GM21423 (cell line): ENCODE measurements at regions not wholly inside any gene's neighbourhood (a gene's known extent, or its start where the extent isn't known, plus 50 kb on each side); places are given as distances from the start of the nearest gene placed in this dataset.

Experiments used
- ATAC-seq: cut with Tn5 transposase; IDR thresholded peaks from one replicate; pipeline ENCODE4 v1.9.1; 2021; ENCODE audit warnings: mild to moderate bottlenecking, moderate library complexity; ENCODE audit not compliant: unreplicated experiment

DNA sequence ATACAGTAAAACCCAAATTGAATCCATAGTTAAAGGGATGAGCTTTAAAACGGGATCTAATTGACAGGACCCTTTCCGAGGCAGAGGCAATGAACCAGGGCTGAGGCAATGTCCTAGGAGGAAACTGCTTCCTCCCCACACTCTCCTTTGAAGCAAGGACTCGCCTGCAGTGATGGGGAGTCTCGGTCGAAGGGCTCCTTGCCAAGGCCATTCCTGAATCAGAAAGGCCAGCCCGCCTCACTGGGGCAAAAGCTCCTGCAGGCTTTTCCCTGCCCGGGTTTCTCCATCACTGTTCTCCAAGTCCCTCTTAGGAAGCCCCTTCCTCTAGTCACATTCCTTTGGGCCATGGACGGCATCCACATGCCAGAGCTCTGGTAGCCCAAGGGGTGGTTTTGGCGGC, 132.0 kb downstream of the RBFOX3 start:
- no peak for ATAC-seq

DNA sequence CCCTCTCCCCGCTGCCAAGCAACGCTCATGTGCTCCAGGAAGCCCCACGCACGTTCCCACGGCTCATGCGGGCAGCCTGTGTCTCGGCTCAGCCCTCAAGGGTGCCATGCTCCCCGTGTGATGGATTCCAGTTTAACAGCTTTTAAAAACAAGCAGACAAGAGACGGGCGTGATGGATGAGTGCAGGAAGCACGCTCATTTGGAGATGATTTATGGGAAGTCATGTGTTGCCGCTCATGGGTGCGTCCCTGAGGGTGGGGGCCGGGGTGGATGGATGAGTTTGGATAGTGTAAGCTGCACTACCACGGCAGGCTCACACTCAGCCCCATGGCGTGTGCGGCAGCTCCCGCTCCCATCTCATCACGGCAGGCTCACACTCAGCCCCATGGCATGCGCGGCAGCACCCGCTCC, 132.8 kb downstream of the RBFOX3 start:
- ATAC-seq: no peak

DNA sequence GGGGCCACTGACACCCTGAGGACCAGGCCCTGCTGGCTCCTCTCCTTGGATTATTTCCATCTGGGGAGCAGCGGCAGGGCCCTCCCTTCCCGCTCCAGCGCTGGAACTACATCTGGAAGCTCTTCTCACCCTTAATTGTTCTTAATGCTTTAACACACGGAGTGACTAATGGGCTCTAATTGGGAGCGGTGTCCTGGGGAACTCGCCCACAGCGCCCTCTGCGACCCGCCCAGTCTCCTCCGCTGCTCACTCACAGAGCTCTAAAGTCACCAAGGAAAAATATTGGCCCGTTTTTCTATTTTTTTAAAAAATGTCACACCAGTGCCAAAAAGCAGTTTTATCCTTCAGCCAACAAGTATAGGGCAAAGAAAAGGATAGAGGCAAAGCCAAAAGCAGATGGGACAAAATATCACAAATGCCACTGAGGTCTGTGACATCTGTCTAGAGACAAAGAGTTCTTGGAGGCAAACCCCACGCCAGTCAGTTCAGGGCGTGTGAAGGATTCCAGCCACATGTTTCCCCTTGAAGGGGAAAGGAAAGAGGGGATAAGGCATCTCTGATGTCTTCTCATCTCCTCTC, 134.7 kb downstream of the RBFOX3 start:
- no peak for ATAC-seq

DNA sequence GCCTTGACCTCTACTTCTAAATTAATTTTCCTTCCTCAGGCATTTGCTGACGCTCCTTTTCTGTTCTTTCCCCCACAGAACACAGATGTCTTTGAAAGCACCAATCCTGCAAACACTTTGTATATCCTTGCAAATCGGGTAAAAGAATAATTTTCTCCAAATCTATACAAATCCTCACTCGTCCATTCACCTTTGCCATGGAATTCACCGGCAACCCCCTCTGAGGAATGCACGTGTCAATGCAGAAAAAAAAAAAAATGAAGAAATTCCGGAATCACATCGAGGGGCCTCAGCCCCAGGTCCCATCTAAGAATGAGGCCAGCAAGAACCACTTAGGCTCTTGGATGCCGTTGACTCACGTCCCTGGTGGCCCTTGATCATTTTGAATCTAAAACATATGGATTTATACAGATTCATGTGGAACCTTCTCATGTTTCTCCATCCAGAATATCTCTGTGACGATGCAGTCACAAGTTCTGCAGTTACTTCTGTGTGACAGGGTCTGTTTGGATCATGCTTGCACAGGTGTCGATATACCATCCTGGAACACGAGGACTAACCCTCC, 136.9 kb downstream of the RBFOX3 start:
- no peak for ATAC-seq

DNA sequence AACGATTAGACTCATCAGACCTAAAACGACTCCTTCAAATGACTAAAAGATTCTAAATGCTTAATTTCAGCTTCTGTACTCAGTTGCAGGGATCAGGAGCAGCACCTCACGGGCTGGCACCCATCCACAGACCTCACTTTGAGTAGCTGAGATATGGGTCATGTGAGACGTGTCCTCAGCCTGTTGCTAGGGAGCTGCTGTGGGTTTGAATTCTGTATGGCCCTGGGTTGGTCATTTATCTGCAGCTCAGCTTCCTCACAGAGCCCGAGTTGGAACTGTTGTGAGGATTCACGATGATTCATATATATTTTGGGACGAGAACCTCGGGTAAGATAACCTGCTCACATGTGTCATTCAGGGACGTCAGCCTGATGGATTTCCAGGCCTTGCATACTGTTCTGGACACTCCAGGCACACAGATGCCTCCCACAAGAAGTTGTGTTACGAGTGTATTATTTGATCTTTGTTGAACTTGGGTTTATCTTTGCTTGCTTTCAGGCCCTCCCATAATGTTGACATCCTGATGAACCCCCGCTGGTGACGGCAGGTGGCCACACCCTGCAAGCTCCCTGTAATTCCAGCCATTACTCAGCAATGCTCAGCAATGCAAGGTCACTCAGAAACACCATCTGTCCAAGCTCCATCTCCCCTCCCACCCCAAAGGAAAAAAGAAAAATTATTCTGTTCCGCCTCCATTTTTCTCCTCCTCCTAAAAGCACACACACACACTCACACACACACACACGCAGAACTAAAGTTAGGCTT, 137.6 kb downstream of the RBFOX3 start:
- no peak for ATAC-seq

DNA sequence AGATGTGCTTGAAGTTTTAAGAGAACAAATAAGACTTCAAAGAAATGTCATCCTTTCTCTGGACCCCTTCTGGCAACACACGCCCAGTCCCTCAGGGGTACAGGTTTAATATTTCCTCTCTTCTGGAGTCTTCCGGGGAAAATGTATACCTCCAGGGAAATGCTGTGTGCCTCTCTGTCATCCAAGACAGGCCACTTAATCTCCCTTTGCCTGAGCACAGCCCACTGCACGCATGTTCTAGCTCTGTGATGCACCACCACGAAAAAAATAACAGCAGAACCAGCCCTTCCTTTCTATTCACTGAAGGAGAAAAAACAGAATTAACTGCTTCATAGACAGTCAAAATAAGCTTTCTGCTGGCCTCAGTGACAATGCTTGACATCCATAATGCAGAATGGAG, 140.1 kb downstream of the RBFOX3 start:
- ATAC-seq: no peak

DNA sequence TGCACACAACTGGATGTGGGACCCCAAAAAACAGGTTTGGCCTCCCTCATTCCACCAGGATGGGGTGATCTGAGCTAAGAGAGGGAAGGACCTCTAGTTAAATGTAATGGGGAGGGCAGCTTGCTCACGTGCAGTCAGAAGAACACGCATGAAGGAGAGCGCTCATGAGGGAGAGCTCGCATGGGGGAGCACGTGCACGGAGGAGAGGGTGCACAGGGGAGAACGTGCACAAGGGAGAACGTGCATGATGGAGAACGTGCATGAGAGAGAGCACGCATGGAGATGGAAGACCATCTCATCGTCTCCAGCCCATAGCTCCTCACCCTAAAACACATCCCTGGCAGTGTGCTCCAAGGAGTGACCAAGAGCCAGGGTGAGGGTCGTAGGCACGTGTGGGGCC, 141.2 kb downstream of the RBFOX3 start:
- no peak for ATAC-seq

DNA sequence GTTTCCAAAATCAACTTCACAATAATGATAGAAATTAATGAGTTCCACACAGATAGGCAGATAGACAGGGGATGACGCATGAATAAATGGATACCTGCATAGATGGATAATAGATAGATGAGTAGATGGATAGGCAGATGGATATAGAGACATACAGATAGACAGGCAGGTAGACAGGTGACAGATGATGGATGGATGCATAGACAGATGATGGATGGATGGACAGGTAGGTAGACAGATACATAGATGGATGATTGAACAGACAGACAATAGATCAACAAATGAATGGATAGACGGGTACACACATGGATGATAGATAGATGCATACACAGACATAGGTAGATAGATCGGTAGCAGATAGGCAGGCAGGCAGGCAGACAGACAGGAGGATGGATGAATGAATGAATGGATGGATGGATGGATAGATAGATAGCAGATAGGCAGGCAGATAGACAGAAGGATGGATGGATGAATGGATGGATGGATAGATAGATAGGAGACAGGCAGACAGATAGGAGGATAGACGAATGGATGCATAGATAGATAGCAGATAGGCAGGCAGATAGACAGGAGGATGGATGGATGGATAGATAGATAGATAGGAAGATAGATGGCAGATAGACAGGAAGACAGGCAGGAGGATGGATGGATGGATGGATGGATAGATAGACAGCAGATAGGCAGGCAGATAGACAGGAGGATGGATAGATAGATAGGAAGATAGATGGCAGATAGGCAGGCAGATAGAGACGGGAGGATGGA, 142.5 kb downstream of the RBFOX3 start:
- ATAC-seq: no peak

DNA sequence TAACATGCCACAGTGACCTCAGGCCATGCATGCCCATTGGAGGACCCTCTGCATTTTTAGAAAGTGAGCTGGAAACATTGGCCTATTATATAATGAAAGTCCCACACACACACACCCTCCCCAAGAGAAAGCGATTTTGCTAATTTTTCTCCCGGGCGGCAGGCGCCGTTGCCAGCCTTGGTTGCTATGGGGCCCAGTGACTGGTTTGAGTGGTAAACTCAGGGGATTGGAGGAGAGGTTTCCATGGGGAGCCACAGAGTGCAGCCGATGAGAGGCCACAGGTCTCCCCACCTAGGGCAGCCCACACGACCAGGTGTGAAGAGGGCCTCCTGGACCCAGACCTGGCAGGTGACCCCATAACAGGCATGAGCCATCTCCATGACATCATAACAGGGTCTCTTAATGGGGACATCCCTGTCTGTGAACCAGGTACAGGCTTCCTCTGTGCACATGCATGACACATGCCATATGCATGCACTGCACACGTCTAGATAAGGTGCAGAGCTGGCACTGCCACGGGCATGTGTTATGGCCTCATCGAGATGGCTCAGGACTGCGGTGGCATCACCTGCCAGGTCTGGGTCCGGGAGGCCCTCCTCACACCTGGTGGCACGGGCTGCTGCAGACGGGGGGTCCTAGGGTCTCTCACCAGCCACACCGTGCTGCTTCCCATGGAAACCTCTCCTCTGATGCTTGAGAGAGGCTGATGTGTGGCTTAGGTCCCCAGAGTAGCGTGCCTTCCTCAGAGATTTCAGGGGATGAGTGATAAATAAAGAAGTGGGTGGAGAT, 144.1 kb downstream of the RBFOX3 start:
- ATAC-seq: no peak

DNA sequence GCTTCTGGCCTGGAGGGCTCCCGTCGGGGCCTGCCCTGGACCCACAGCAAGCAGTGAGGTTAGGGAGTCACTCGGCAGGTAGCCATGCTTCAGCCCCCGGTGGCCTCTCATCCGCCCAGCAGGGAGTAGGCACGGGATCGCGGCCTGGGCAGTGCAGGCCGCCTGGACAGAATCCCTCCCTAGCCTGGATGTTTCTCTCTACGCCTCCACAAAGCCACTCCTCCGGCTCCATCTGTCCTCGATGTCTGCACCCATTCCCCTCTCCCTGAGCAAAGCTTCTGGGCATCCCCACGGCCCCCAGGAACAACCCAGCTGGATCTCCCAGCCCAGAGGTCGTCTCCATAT, 145.2 kb downstream of the RBFOX3 start:
- no peak for ATAC-seq

DNA sequence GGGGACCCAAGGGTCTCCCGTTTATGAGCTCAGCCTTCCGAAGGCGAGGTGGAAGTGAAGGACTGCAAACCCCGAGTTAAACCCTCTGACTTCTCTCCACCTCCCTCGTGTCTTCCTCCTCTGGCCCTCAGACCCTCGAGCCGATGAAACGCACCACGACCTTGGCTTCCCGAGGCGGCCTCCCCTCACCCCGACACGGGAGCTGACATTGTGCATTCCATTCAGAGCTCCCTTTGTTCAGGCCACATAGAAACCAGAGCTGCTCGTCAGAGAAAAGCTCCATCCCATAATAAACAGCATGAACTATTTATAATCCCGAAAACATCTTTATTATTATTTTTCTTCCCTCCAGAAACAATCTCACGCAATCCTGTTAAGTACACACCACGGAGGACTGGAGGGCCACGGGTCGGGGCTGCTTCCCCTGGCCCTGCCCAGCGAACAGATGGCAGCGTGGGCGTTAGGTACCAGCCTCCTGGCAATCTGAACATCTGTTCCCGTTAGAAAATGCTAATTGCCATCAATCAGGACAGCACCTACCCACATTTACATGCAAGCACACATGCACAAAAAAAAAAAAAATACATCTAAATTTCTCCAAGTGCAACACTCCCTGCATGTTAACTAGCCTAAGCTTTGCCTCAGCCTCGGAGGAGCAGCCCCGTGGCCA, 145.7 kb downstream of the RBFOX3 start:
- no peak for ATAC-seq

DNA sequence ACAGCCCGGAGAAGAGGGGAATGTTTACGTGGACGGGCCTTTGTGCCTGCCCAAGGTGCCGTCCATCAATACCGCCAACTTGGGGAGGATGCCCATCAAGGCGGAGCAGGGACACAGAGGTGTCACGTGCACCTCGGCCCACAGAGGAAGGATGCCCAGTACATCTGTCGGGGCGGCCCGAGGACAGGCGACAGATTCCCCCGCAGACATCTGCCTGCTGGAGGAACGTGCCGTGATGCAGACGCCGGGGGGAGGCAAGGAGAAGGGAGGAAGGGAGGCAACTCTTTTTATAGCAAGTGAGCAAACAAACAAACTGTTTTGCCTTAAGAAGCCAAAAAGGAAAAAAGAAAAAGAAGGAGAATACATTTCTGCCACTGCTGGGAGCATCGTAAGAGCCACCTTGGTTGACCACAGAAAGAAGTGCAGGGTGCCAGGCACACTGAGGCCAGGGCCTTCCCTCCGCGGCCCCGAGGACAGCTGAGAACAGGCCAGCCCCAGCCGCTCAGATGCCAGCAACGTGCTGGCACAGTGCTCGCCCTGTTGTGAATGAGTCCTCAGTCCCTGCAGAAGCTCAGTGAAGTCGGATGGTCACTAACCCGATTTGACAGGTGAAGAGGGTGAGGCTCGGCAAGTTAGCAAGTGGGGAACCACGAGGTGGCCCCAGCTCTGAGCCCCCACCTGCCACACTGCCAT, 146.4 kb downstream of the RBFOX3 start:
- no peak for ATAC-seq

DNA sequence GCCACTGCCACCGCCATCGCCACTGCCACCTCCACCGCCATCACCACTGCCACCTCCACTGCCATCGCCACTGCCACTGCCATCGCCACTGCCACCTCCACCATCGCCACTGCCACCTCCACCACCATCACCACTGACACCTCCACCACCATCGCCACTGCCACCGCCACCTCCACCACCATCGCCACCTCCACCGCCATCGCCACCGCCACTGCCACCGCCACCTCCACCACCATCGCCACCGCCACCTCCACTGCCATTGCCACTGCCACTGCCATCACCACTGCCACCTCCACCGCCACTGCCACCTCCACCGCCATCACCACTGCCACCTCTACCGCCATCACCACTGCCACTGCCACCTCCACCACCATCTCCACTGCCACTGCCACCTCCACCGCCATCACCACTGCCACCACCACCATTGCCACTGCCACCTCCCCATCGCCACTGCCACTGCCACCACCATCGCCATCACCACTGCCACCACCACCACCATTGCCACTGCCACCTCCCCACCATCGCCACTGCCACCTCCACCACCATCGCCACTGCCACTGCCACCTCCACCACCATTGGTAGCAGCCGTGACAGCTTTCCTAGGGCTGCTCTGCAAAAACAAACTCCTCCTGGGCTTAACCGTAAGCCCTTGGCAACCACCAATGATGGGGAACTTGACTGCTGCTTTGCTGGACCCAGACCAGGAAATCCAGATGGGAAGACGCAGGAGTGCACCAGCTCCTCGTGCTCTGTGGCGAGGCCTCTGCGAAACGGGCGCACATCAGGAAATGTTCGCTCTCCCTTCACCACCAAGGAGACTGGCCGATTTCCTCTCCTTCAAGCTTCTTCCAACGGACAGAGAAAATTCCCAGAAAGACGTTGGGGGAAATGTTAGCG, 147.2 kb downstream of the RBFOX3 start:
- ATAC-seq: no peak

DNA sequence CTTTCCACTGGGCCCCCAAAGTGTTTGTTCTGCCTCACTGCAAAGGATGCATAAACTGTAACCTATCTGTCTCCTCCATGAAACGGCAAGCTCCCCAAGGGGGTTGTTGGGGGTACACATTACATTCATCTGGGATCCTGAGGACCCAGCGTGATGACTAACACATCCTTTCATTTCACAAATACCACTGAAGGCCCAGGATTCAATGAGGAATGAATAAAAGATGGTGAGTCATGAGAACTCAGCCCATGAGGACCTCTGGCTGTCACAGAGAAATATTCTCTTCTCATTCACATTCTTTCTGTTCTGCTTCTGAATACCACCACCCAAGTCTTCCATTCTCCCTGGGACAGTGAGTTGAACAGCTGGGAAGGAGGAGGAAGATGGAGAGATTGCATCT, 149.8 kb downstream of the RBFOX3 start:
- no peak for ATAC-seq

DNA sequence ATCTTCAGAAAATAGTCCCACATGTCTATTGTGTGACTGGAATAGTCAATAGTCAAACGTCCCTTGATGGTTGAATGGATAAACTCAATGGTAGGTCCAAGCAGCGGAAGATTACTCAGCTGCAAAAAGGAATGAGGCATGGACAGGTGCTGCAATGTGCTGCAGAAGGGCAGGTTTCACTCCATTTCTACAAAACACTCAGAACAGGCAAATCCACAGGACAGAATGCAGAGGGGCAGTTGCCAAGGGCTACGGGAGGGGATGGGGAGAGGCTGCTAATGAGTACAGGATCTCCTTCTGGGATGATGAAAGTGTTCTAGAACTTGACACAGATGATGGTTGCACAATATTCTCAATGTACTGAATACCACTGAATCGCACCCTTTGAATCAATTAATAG, 151.0 kb downstream of the RBFOX3 start:
- no peak for ATAC-seq

DNA sequence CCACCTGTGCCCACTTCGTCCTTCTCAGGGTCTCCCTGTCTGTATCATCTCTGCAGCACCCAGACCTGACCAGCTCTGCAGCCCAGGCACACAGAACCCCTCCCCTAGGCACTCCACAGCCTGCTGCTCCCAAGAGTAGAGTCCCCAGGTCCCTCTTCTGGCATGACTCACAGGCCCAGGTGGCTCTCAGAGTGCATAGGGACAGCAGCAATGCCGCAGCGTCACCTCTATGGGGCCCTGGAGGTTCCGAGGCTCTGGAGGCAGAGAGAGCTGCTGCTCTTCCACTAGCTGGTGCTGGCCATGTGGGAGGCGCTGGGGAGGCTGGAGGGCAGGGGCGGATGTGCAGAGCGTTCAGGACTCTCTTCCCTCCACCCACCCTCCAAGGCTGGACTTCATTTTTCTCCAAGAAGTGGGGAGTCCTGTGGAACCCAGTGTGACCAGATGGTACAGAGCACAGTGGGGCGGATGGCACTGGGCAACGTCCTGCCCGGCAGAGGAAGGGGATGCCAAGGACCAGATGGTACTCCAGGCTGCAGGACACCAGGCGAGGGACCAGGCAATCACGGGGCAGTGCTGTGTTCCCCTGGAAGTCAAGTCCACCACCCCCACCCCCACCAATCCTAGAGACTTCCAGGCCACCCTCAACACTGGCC, 151.7 kb downstream of the RBFOX3 start:
- no peak for ATAC-seq

DNA sequence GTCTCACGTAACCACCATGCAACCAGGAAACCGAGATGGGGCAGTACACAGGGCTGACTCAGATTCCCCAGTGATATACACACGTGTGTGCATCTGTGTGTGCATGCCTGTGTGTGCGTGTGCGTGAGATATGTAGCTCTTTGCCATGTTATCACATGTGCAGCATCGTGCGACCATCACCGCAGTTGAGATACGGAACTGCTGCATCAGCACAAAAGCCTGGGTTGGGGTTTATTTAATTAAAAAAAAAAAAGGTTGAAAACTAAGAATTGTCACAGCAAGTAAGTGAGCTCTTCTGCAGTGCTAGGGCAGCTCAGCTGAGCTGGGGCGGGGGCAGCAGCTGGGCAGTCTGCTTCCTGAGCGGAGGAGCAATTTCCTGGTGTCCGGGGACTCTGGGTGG, 152.5 kb downstream of the RBFOX3 start:
- no peak for ATAC-seq

DNA sequence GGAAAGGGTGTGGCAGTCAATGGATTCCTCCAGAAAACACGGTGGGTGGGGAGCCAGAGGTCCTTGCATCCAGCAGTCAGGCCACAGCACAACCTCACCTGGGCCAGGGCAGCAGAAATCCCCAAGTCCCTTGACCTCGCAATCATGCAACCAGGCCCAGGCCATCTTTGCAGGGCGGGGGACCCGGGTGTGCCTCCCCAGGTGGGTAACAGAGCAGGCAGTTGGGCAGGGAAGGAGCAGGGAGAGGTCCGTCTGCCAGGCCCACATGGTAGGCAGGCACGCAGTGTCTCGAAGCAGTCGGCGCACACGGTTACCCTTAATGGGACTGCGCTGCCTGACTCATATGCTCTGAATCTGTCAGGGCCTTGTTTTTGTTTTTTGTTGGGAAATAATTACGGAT, 153.0 kb downstream of the RBFOX3 start:
- no peak for ATAC-seq

DNA sequence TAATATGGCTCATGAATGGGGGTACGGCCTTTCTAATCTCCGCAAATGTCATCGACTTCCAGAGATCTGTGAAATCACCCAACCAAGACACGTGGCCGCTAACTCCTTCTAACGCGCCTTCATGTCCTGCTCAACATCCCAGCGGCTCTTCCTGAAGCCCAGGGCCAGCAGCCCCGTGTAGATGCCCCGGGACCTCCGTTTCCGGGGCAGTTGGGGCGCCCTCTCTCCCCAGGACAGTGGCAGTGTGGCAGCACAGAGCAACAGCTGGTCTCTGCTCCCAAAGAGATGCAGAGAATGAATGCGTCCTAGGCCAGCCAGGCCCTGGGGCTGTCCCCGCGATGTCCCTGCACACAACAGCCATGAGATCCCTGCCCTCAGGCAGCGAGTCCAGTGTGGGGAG, 153.5 kb downstream of the RBFOX3 start:
- no peak for ATAC-seq
